ENCODE measurements at regions not wholly inside any gene's neighbourhood (a gene's known extent, or its start where the extent isn't known, plus 50 kb on each side); places are given as distances from the start of the nearest gene placed in this dataset.

DNA sequence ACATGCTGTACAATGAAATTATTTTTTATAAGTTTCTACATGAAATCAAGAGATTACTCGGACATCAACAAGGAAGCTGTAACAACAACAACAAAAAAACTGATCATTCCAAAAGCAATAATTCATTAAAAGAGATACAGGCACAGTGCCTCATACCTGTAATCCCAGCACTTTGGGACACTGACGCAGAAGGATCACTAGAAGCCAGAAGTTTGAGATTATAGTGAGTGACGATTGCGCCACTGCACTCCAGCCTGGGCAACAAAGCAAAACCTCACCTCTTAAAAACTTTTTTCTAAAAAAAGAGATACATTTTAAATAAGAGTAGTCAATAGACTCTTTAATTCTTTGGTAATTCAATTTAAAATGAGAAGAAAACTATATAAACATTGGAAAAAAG, 364.3 kb downstream of the TNS1 start:
- no peak for TF ChIP-seq POLR2A (IDR thresholded peaks at IDR 0.05)
- TF ChIP-seq, protein P1, sequence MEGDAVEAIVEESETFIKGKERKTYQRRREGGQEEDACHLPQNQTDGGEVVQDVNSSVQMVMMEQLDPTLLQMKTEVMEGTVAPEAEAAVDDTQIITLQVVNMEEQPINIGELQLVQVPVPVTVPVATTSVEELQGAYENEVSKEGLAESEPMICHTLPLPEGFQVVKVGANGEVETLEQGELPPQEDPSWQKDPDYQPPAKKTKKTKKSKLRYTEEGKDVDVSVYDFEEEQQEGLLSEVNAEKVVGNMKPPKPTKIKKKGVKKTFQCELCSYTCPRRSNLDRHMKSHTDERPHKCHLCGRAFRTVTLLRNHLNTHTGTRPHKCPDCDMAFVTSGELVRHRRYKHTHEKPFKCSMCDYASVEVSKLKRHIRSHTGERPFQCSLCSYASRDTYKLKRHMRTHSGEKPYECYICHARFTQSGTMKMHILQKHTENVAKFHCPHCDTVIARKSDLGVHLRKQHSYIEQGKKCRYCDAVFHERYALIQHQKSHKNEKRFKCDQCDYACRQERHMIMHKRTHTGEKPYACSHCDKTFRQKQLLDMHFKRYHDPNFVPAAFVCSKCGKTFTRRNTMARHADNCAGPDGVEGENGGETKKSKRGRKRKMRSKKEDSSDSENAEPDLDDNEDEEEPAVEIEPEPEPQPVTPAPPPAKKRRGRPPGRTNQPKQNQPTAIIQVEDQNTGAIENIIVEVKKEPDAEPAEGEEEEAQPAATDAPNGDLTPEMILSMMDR (IDR thresholded peaks at IDR 0.05), result no peak

Measured in testis (tissue), 2 donors.